HepG2 (cell line): ENCODE measurements at regions not wholly inside any gene's neighbourhood (a gene's known extent, or its start where the extent isn't known, plus 50 kb on each side); places are given as distances from the start of the nearest gene placed in this dataset.

Experiments used
- AKAP8 ChIP-seq: sonication (generic); formaldehyde crosslinking; IDR thresholded peaks from 2 replicates; pipeline ENCODE4 v1.5.1; 2020; ENCODE audit warnings: mild to moderate bottlenecking, missing genetic modification reagents
- ARID3A ChIP-seq: IDR thresholded peaks from 2 replicates; pipeline ENCODE4 v1.6.1; 2012; ENCODE audit warnings: low read depth, low read length, improper control_type of control experiment
- CC2D1A ChIP-seq: sonication (generic); formaldehyde crosslinking; IDR thresholded peaks from 2 replicates; pipeline ENCODE4 v1.8.1; 2023; ENCODE audit warnings: mild to moderate bottlenecking, missing genetic modification reagents
- FOXP1 ChIP-seq, 2 experiments: fragments of 450-650 bp in 1 of 2; IDR thresholded peaks; 2 replicates each; pipeline ENCODE4 v1.6.1; 2017 to 2018; ENCODE audit warnings: antibody characterized with exemption in 1 of 2
- GLI4 ChIP-seq: sonication (generic); formaldehyde crosslinking; IDR thresholded peaks from 2 replicates; pipeline ENCODE4 v1.5.1; 2020; ENCODE audit warnings: missing genetic modification reagents, mild to moderate bottlenecking, moderate library complexity, borderline replicate concordance
- KDM1A ChIP-seq: IDR thresholded peaks from 2 replicates; pipeline ENCODE4 v1.6.1; 2016; ENCODE audit warnings: missing compliant biosample characterization
- NCOA1 ChIP-seq: sonication (generic); formaldehyde crosslinking; IDR thresholded peaks from 2 replicates; pipeline ENCODE4 v1.9.0; 2021; ENCODE audit warnings: missing genetic modification reagents
- NFIC ChIP-seq: IDR thresholded peaks from 2 replicates; pipeline ENCODE4 v1.6.1; 2012; ENCODE audit warnings: mild to moderate bottlenecking, low read length, inconsistent platforms
- NFKBIZ ChIP-seq: IDR thresholded peaks from 2 replicates; pipeline ENCODE4 v1.6.1; 2018; ENCODE audit warnings: missing genetic modification reagents, missing compliant biosample characterization
- NFRKB ChIP-seq: fragments of 450-650 bp; IDR thresholded peaks from 2 replicates; pipeline ENCODE4 v1.6.1; 2017
- RARG ChIP-seq: sonication (generic); formaldehyde crosslinking; IDR thresholded peaks from 2 replicates; pipeline ENCODE4 v1.4.0; 2020; ENCODE audit warnings: low read depth, mild to moderate bottlenecking, missing genetic modification reagents
- RBM39 ChIP-seq: fragments of 200-400 bp; formaldehyde crosslinking; IDR thresholded peaks from one replicate; pipeline ENCODE4 v1.6.1; 2018; ENCODE audit warnings: antibody characterized with exemption, mild to moderate bottlenecking, low read depth, low read length; ENCODE audit not compliant: poor library complexity, severe bottlenecking
- RNF2 ChIP-seq: fragments of 450-650 bp; conservative IDR thresholded peaks from 2 replicates; pipeline ENCODE4 v1.6.1; 2016; ENCODE audit warnings: low read depth
- SMAD3 ChIP-seq: sonication (generic); formaldehyde crosslinking; IDR thresholded peaks from 2 replicates; pipeline ENCODE4 v1.4.0; 2020; ENCODE audit warnings: missing genetic modification reagents
- TBX3 ChIP-seq: fragments of 450-650 bp; IDR thresholded peaks from 2 replicates; pipeline ENCODE4 v1.6.1; 2017; ENCODE audit warnings: antibody characterized with exemption, mild to moderate bottlenecking, inconsistent platforms, borderline replicate concordance
- TEF ChIP-seq: sonication (generic); formaldehyde crosslinking; IDR thresholded peaks from 2 replicates; pipeline ENCODE4 v1.5.0; 2020; ENCODE audit warnings: missing genetic modification reagents
- ZFP82 ChIP-seq: sonication (generic); formaldehyde crosslinking; IDR thresholded peaks from 2 replicates; pipeline ENCODE4 v1.5.1; 2020; ENCODE audit warnings: mild to moderate bottlenecking, missing genetic modification reagents, borderline replicate concordance
- ZNF251 ChIP-seq: sonication (generic); formaldehyde crosslinking; IDR thresholded peaks from 2 replicates; pipeline ENCODE4 v1.9.0; 2021; ENCODE audit warnings: mild to moderate bottlenecking, missing genetic modification reagents
- ZNF260 ChIP-seq: sonication (generic); formaldehyde crosslinking; IDR thresholded peaks from 2 replicates; pipeline ENCODE4 v1.4.0; 2020; ENCODE audit warnings: missing genetic modification reagents, low read depth, mild to moderate bottlenecking, borderline replicate concordance
- ZNF33B ChIP-seq: sonication (generic); formaldehyde crosslinking; IDR thresholded peaks from 2 replicates; pipeline ENCODE4 v1.5.1; 2020; ENCODE audit warnings: mild to moderate bottlenecking, missing genetic modification reagents
- ZNF343 ChIP-seq: sonication (generic); formaldehyde crosslinking; IDR thresholded peaks from 2 replicates; pipeline ENCODE4 v1.4.0; 2020; ENCODE audit warnings: mild to moderate bottlenecking, missing genetic modification reagents
- ZNF451 ChIP-seq: sonication (generic); formaldehyde crosslinking; IDR thresholded peaks from 2 replicates; pipeline ENCODE4 v1.5.0; 2020; ENCODE audit warnings: mild to moderate bottlenecking, missing genetic modification reagents
- ZNF513 ChIP-seq: sonication (generic); formaldehyde crosslinking; conservative IDR thresholded peaks from 2 replicates; pipeline ENCODE4 v1.5.0; 2020; ENCODE audit warnings: missing genetic modification reagents
- ZNF570 ChIP-seq: sonication (generic); formaldehyde crosslinking; IDR thresholded peaks from 2 replicates; pipeline ENCODE4 v1.4.0; 2020; ENCODE audit warnings: mild to moderate bottlenecking, missing genetic modification reagents, borderline replicate concordance
- ZNF670 ChIP-seq: sonication (generic); formaldehyde crosslinking; IDR thresholded peaks from 2 replicates; pipeline ENCODE4 v1.8.0; 2022; ENCODE audit warnings: mild to moderate bottlenecking, missing genetic modification reagents, borderline replicate concordance
- ZNF850 ChIP-seq: sonication (generic); formaldehyde crosslinking; conservative IDR thresholded peaks from 2 replicates; pipeline ENCODE4 v1.9.0; 2021; ENCODE audit warnings: mild to moderate bottlenecking, missing genetic modification reagents
- ZNF879 ChIP-seq: sonication (generic); formaldehyde crosslinking; IDR thresholded peaks from 2 replicates; pipeline ENCODE4 v1.8.1; 2023; ENCODE audit warnings: missing genetic modification reagents
- ZSCAN25 ChIP-seq: sonication (generic); formaldehyde crosslinking; IDR thresholded peaks from 2 replicates; pipeline ENCODE4 v1.8.0; 2022; ENCODE audit warnings: mild to moderate bottlenecking, missing genetic modification reagents

GRCh38 chr10:78437998-78438906, 404.6 kb downstream of the RPS24 start (continued):
- TF ChIP-seq TEF (CRISPR knock-in tag) (no peak), GLI4 (CRISPR knock-in tag) (no peak), ZNF451 (CRISPR knock-in tag) (no peak), ZNF343 (no peak), ZNF670 (CRISPR knock-in tag) (no peak), ZNF251 (no peak), ZSCAN25 (CRISPR knock-in tag) (peak; percentile 95), SMAD3 (CRISPR knock-in tag) (no peak), NFIC (no peak), RBM39 (no peak), ZNF850 (CRISPR knock-in tag) (no peak), AKAP8 (CRISPR knock-in tag) (no peak), ARID3A (no peak), NCOA1 (CRISPR knock-in tag) (no peak), FOXP1 (IDR thresholded peaks at IDR 0.05) (no peak), FOXP1 (CRISPR knock-in tag; IDR thresholded peaks at IDR 0.05) (peak; percentile 34; the same call in 1 of the 2 replicates), ZNF570 (CRISPR knock-in tag) (no peak), ZFP82 (CRISPR knock-in tag) (no peak), KDM1A (CRISPR knock-in tag) (peak; percentile 84), RNF2 (no peak), ZNF260 (CRISPR knock-in tag) (no peak), ZNF33B (no peak), NFKBIZ (CRISPR knock-in tag) (no peak), ZNF879 (CRISPR knock-in tag) (no peak), TBX3 (no peak), ZNF513 (CRISPR knock-in tag) (no peak), RARG (CRISPR knock-in tag) (no peak), CC2D1A (CRISPR knock-in tag) (no peak), NFRKB (no peak)
